Ovary (tissue), 7 donors: ENCODE measurements at regions not wholly inside any gene's neighbourhood (a gene's known extent, or its start where the extent isn't known, plus 50 kb on each side); places are given as distances from the start of the nearest gene placed in this dataset.

Source experiments
- DNase-seq, 5 donors: peaks; one replicate each; pipeline ENCODE4 v3.0.0-alpha.2; 2019 to 2020
- H3K27ac ChIP-seq, 2 donors: fragments of 200-600 bp; one replicate each; pipeline versions ENCODE4 v1.5.1 to v1.8.0; 2019 to 2022
- H3K27me3 ChIP-seq: fragments of 200-600 bp; one replicate; pipeline ENCODE4 v1.8.0; 2022
- H3K36me3 ChIP-seq: fragments of 200-600 bp; sonication (generic); one replicate; pipeline ENCODE4 v1.5.1; 2019
- H3K4me1 ChIP-seq: one replicate; pipeline ENCODE4 v1.8.1; 2013; ENCODE audit warnings: mild to moderate bottlenecking, moderate library complexity; ENCODE audit not compliant: insufficient read depth
- H3K4me3 ChIP-seq: fragments of 200-600 bp; sonication (generic); one replicate; pipeline ENCODE4 v1.5.1; 2017
- H3K9me3 ChIP-seq, 2 donors: fragments of 200-600 bp in 1 of 2; sonication (generic) in 1 of 2; one replicate each; pipeline versions ENCODE4 v1.5.1 to v1.8.1; 2013 to 2019; ENCODE audit warnings: mild to moderate bottlenecking in 1 of 2, moderate library complexity in 1 of 2
- CTCF ChIP-seq, 3 donors: fragments of 450-650 bp in 2 of 3; fragments of 200-600 bp in 1 of 3; IDR thresholded peaks; one replicate each; pipeline versions ENCODE4 v1.5.1 to v1.8.0; 2016 to 2022; ENCODE audit warnings: antibody characterized with exemption in 3 of 3, mild to moderate bottlenecking in 1 of 3
- EP300 ChIP-seq: sonication (generic); formaldehyde crosslinking; IDR thresholded peaks from one replicate; pipeline ENCODE4 v1.6.1; 2017; ENCODE audit warnings: antibody characterized with exemption
- POLR2A ChIP-seq: fragments of 450-650 bp; IDR thresholded peaks from one replicate; pipeline ENCODE4 v1.6.1; 2017; ENCODE audit warnings: antibody characterized with exemption, mild to moderate bottlenecking, moderate library complexity
- WGBS, 3 donors: extraction: QIAGEN DNeasy Blood & Tissue Kit in 1 of 3; methylation state at CpG; one replicate each; pipeline versions ENCODE4 v1.1.5 to v1.1.7; 2013 to 2017; 5-methylcytosine and 5-hydroxymethylcytosine counted together
- intact Hi-C, 4 donors: fragments of 100-400 bp; cut with DNase I; formaldehyde crosslinking; loops; one replicate each; pipeline versions ENCODE4 v1.11.0 to v1.15.1; 2022 to 2023
- donor health status: DM: no; HTN: no; CAD: no; lungs with moderate emphysema.
- donor health status: DM: no; HTN: no; CAD: no.
- donor health status: Bipolar disorder and iron deficiency.
- donor health status: DM: no; HTN: no; CAD: no.
- donor health status: DM: yes; HTN: yes; CAD: no.

DNA sequence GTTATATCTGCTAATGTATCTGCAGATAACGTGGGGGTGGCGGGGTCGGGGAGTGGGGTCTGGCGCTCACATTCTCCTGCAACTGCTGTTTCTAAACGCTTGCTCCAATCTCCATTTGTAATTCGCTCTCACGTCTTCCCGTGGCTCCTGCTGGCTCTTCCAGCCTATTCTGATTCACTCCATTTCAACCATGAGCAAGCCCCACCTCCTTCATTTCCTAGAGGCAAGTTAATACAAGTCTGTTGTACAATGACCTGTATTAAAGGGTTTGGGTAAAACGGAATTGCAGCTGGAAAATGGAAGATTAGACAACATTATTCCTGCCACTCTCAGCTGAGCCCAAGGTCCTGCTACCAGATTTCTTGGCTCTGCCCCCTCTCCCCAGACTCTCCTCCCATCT, 132.3 kb downstream of the CSNK2A3 start:
- H3K27ac ChIP-seq: no peak overlapping the region
- no peaks in the 10 kb centered on the region for H3K36me3 ChIP-seq
- H3K4me1 ChIP-seq: no peaks in the 10 kb centered on the region
- H3K9me3 ChIP-seq: no peaks in the 10 kb centered on the region
- H3K27me3 ChIP-seq: no peaks in the 10 kb centered on the region
- TF ChIP-seq CTCF (IDR thresholded peaks at IDR 0.05) (no peak), EP300 (no peak), POLR2A (no peak)
- 89 to 94% (median 91%) methylated on average over 9 of the region's 9 CpGs for WGBS, 3 donors
- no peak overlapping the region for H3K4me3 ChIP-seq
- no peak for DNase-seq
- intact Hi-C loops: no loop called here

DNA sequence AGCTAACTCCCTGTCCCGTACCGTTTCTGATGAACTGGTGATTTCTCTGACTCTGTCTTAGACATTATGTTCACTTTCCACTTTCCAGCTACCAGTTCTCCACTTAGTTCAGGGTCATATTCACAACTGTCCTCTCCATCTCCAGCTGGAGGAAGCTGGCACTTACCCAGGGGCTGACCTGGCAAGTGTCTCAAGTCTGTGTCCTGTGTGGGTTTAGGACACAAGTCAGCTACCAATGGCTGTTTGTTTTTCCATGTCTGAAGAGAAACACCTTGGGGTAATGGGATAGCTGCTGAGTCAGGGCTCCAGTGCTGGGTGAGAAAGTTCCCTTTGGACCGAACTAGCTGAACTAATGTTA, 134.4 kb downstream of the CSNK2A3 start:
- no peaks in the 10 kb centered on the region for H3K4me1 ChIP-seq
- no peak for TF ChIP-seq CTCF (IDR thresholded peaks at IDR 0.05)
- no peak for TF ChIP-seq EP300
- TF ChIP-seq POLR2A: no peak
- H3K36me3 ChIP-seq: no peaks in the 10 kb centered on the region
- no peaks in the 10 kb centered on the region for H3K27me3 ChIP-seq
- no peak overlapping the region for H3K4me3 ChIP-seq
- no peaks in the 10 kb centered on the region for H3K9me3 ChIP-seq
- intact Hi-C loops: no loop called here
- WGBS, 3 donors: 40 to 44% (median 43%) methylated on average over 3 of the region's 3 CpGs
- DNase-seq: no peak
- H3K27ac ChIP-seq: no peak overlapping the region

DNA sequence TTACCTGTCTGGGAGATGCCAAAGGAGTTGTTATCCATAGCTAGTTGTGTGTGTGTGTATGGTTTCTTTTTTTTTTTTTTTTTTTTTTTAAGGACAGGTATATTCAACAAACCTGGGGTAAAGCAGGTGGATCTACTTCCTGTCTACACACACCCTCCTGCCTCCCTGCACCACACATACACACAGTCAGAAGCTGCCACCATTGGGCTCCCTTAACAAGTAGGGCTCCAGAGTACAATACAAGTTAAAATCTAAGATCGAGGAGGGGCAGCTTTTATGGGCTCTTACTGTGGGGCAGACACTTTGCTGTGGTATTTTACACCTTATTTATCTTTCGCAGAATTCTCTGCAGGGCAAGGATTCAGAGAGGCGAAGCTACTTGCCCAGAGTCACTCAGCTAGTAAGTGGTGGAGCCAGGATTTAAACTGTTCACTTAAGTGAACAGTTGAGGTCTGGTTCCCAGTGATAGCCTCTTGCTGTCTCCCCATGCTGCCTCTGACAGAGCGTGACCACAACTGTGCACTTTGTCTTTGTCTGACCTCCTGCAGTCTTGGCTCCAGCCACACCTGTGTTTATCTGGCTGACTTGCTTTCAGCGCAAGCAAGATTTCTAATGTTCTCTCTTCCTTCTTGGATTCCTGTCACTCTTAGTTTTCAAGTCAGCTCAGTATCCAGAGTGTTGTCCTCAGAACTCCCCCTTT, 135.0 kb downstream of the CSNK2A3 start:
- no peaks in the 10 kb centered on the region for H3K9me3 ChIP-seq
- TF ChIP-seq POLR2A: no peak
- no peak for TF ChIP-seq EP300
- TF ChIP-seq CTCF (IDR thresholded peaks at IDR 0.05): no peak
- no peak overlapping the region for H3K27ac ChIP-seq
- WGBS, 3 donors: 79 to 92% (median 87%) methylated on average over 5 of the region's 5 CpGs
- DNase-seq: no peak
- H3K4me1 ChIP-seq: no peaks in the 10 kb centered on the region
- intact Hi-C loops: no loop called here
- H3K36me3 ChIP-seq: no peaks in the 10 kb centered on the region
- no peak overlapping the region for H3K4me3 ChIP-seq
- H3K27me3 ChIP-seq: no peaks in the 10 kb centered on the region

GRCh38 chr11:11217289-11217928, 135.6 kb downstream of the CSNK2A3 start:
- Histone ChIP-seq H3K27ac (no peak overlapping the region), H3K4me3 (no peak overlapping the region), H3K27me3 (no peaks in the 10 kb centered on the region), H3K9me3 (no peaks in the 10 kb centered on the region), H3K4me1 (no peaks in the 10 kb centered on the region), H3K36me3 (no peaks in the 10 kb centered on the region)
- intact Hi-C loops: no loop called here
- WGBS, 3 donors: 89 to 93% (median 93%) methylated on average over 9 of the region's 9 CpGs
- TF ChIP-seq POLR2A: no peak
- no peak for DNase-seq

GRCh38 chr11:11215944-11216343, 137.1 kb downstream of the CSNK2A3 start:
- Histone ChIP-seq H3K4me3 (no peak overlapping the region), H3K9me3 (no peaks in the 10 kb centered on the region), H3K4me1 (no peaks in the 10 kb centered on the region), H3K27me3 (no peaks in the 10 kb centered on the region), H3K27ac (no peak overlapping the region), H3K36me3 (no peaks in the 10 kb centered on the region)
- DNase-seq: no peak
- TF ChIP-seq CTCF (IDR thresholded peaks at IDR 0.05) (no peak), POLR2A (no peak), EP300 (no peak)
- intact Hi-C loops: no loop called here
- WGBS, 3 donors: 87 to 95% (median 89%) methylated on average over 3 of the region's 3 CpGs
